Thoracic aorta (tissue), 2 donors: ENCODE measurements at regions not wholly inside any gene's neighbourhood (a gene's known extent, or its start where the extent isn't known, plus 50 kb on each side); places are given as distances from the start of the nearest gene placed in this dataset.

Experiments
- ATAC-seq: fragments of 150-250 bp; one replicate; pipeline ENCODE4 v1.8.0; 2017; ENCODE audit warnings: low read depth; ENCODE audit not compliant: insufficient number of reproducible peaks, low FRiP score
- DNase-seq: peaks from one replicate; pipeline ENCODE4 v3.0.0-alpha.2; 2020; ENCODE audit warnings: low spot score
- H3K27ac ChIP-seq, 2 donors: fragments of 200-600 bp; sonication (generic); 1 replicate in 1 of 2; 2 replicates in 1 of 2; pipeline ENCODE4 v1.5.1; 2016; ENCODE audit warnings: mild to moderate bottlenecking in 2 of 2, moderate library complexity in 2 of 2
- H3K27me3 ChIP-seq: fragments of 200-600 bp; sonication (generic); replicated peaks from 2 replicates; pipeline ENCODE4 v1.6.0; 2016; ENCODE audit warnings: mild to moderate bottlenecking; ENCODE audit not compliant: insufficient read depth
- H3K36me3 ChIP-seq: fragments of 200-600 bp; sonication (generic); one replicate; pipeline ENCODE4 v1.5.1; 2016
- H3K4me1 ChIP-seq, 2 donors: fragments of 200-600 bp; sonication (generic); 1 replicate in 1 of 2; 2 replicates in 1 of 2; pipeline versions ENCODE4 v1.5.1 to v1.6.0; 2016; ENCODE audit warnings: low read depth in 2 of 2, mild to moderate bottlenecking in 1 of 2; ENCODE audit not compliant: control insufficient read depth in 1 of 2
- H3K4me3 ChIP-seq: fragments of 200-600 bp; sonication (generic); 2 replicates; pipeline ENCODE4 v1.5.1; 2016; ENCODE audit warnings: mild to moderate bottlenecking
- H3K9me3 ChIP-seq: fragments of 200-600 bp; sonication (generic); 2 replicates; pipeline ENCODE4 v1.5.1; 2016
- TF ChIP-seq, protein P1 (sequence below): fragments of 200-600 bp; sonication (generic); IDR thresholded peaks from one replicate; pipeline ENCODE4 v1.5.1; 2019; ENCODE audit warnings: antibody characterized with exemption

GRCh38 chr3:117393119-117393518, 683.5 kb downstream of the TUSC7 start:
- Histone ChIP-seq H3K4me3 (no peak overlapping the region), H3K27me3 (no peaks in the 10 kb centered on the region), H3K9me3 (no peaks in the 10 kb centered on the region), H3K4me1 (no peaks in the 10 kb centered on the region), H3K36me3 (no peaks in the 10 kb centered on the region), H3K27ac (no peak overlapping the region)
- DNase-seq: no peak
- TF ChIP-seq, protein P1, sequence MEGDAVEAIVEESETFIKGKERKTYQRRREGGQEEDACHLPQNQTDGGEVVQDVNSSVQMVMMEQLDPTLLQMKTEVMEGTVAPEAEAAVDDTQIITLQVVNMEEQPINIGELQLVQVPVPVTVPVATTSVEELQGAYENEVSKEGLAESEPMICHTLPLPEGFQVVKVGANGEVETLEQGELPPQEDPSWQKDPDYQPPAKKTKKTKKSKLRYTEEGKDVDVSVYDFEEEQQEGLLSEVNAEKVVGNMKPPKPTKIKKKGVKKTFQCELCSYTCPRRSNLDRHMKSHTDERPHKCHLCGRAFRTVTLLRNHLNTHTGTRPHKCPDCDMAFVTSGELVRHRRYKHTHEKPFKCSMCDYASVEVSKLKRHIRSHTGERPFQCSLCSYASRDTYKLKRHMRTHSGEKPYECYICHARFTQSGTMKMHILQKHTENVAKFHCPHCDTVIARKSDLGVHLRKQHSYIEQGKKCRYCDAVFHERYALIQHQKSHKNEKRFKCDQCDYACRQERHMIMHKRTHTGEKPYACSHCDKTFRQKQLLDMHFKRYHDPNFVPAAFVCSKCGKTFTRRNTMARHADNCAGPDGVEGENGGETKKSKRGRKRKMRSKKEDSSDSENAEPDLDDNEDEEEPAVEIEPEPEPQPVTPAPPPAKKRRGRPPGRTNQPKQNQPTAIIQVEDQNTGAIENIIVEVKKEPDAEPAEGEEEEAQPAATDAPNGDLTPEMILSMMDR: no peak
- no peak for ATAC-seq

DNA sequence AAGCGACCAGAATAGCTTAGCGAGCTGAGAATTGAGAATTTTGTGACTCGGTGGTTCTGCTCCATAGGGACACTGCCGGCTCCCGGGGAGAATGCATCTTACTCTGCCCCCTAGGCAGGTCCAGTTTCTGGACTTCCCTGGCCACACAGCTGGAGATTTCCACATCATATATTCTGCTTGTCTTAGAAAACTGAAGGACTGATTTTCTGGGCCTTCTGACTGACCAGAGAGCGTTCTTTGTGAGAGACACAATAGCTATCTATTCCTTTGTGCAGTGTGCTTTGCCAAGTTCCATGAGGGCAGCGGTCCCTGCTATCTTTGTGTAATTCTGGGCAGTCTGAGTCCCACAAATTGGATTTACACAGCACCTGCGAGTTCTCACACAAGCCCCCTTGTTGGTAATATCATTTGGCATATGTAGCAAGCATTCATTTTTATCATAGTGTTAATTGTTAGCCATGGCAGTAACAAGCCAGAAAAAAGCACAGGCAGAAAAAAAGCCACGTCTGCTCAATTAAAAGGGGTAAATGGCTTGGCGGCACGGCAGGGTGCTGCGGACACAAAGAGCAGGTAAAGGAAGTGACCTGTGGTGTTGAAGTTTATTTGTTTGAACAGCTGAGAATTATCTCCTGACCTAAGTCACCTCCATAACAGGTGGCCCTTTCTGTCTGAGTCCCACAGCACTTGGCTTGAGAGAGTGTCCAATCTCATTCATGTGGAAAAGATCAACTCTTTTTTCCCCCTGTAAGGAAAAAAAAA, 688.7 kb downstream of the TUSC7 start:
- H3K9me3 ChIP-seq: no peaks in the 10 kb centered on the region
- H3K4me3 ChIP-seq: no peak overlapping the region
- H3K27ac ChIP-seq: no peak overlapping the region
- TF ChIP-seq, protein P1: no peak
- ATAC-seq: no peak
- no peaks in the 10 kb centered on the region for H3K36me3 ChIP-seq
- H3K27me3 ChIP-seq: no peaks in the 10 kb centered on the region
- no peaks in the 10 kb centered on the region for H3K4me1 ChIP-seq
- no peak for DNase-seq

DNA sequence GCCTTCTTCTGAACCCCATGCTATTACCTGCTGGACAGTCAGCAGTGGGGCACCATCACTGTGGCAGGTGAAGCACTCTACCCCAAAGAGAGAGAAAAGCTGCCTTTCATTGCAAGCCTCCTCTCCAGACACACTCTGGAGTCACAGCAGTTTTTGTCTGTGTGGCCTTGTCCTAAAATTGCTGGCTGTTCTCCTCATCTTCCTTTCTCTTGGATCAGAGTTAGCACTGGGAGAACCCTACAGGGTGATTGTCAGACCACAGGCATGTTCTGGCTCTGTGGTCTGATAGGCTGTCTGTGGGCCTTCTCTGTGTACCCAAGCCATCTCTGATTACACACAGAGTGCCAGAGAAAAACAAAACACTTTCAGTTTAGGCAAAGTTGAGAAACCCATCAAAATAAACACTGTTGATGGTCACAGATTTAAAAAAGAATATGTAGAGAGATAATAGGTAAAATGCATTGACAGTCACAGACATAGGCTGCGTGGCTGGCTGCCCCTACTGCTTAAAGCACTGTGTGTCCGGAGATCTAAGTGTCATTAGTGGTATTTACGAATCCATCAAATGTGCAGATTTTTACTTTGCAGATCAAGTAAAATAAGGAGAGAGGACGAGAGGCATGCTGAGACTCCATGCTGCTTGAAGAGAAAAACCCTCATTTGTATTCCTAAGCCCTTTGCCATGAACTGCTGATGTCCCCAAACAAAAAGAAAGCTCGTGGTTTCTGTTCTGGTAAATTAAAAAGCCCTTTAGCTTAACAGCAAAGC, 689.9 kb downstream of the TUSC7 start:
- DNase-seq: no peak
- H3K4me1 ChIP-seq: no peaks in the 10 kb centered on the region
- no peak overlapping the region for H3K27ac ChIP-seq
- H3K4me3 ChIP-seq: no peak overlapping the region
- no peak for ATAC-seq
- no peaks in the 10 kb centered on the region for H3K36me3 ChIP-seq
- TF ChIP-seq, protein P1: no peak
- H3K27me3 ChIP-seq: no peaks in the 10 kb centered on the region
- no peaks in the 10 kb centered on the region for H3K9me3 ChIP-seq

GRCh38 chr3:117400303-117400702, 690.7 kb downstream of the TUSC7 start:
- Histone ChIP-seq H3K4me3 (no peak overlapping the region), H3K4me1 (peaks cover 0 to 8% of the 10 kb centered on the region in 2 donors), H3K9me3 (no peaks in the 10 kb centered on the region), H3K27ac (no peak overlapping the region), H3K27me3 (no peaks in the 10 kb centered on the region), H3K36me3 (no peaks in the 10 kb centered on the region)
- ATAC-seq (no peak), DNase-seq (no peak)
- TF ChIP-seq, protein P1: no peak

- TF ChIP-seq, protein P1: no peak
- no peak for DNase-seq
- no peaks in the 10 kb centered on the region for H3K27me3 ChIP-seq
- H3K4me3 ChIP-seq: no peak overlapping the region
- H3K36me3 ChIP-seq: no peaks in the 10 kb centered on the region
- no peak overlapping the region for H3K27ac ChIP-seq
- H3K4me1 ChIP-seq: peaks cover 0 to 10% of the 10 kb centered on the region in 2 donors
- H3K9me3 ChIP-seq: no peaks in the 10 kb centered on the region
- ATAC-seq: no peak
These were observed 694.6 kb downstream of the TUSC7 start for GRCh38 chr3:117404141-117404540.
